ENCODE measurements at regions not wholly inside any gene's neighbourhood (a gene's known extent, or its start where the extent isn't known, plus 50 kb on each side); places are given as distances from the start of the nearest gene placed in this dataset.

DNA sequence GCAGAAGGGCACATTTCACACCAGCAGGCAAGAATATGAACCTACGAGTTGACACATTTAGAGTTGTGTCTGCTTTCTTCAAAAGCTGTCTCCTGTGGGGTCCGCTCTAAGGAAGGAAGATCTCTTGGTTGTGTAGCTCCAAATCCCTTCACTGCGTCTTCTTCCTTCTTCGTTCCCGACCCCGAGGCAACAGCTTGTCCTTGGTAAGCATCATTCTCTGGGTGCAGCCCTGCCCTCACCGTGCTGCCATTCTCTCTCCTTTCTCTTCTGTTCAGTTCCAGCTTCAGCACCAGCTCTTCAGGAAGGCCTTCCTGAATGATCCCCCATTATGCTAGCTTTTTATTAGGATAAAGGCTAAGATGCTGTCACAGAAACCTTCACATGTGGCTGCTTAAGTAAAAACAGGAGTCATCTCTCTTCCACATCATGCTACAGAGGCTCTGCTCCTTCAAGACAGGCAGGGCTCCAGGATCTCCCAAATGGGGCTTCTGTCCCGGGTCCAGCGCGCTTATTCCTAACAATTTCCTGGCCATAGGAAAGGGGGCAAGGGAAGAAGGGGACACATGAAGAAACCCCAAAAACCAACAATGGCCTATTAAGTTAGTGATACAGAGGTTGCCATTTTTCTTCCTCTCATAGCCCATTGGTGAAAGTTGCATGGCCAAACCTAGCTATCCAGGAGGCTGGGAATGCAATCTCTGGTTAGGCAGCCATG is 52.2 kb upstream of the SHH start:
- Histone ChIP-seq H3K27ac (ENCODE audit: low read length) (no peak overlapping the region), H3K4me3 (ENCODE audit: low read length) (no peak overlapping the region), H3K27me3 (ENCODE audit: control insufficient read depth, insufficient read depth, low read length) (peaks cover 5% of the 10 kb centered on the region), H3K4me1 (ENCODE audit: control insufficient read depth, insufficient read depth, low read length) (peaks cover 2% of the 10 kb centered on the region), H3K36me3 (ENCODE audit: control insufficient read depth, insufficient read depth, low read length) (no peaks in the 10 kb centered on the region), H3K9me3 (replicated peaks; ENCODE audit: control insufficient read depth, low read depth, low read length) (no peaks in the 10 kb centered on the region)
- no peak for DNase-seq
- WGBS (ENCODE audit: insufficient coverage): 85% methylated on average over 5 of the region's 10 CpGs

DNA sequence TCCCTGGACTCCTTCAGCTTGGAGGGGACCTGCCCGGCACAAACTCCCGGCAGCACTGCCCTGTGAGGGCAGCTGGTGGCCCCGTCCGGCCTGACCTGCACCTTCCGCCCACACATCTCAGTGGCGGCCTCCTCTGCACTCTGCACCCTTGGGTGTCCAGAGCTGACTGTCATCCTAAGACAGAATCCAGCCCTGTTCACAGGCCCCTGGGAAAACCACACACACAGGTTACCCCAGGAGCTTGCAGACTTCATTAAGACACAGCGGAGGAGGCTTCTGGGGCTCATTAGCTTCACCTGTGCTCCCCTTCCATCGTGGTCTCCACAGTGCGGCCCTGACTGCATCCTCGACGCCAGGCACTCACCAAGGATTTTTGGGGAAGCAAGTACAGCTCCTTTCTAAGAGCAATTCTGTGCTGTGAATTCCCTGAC is 51.5 kb upstream of the SHH start:
- Histone ChIP-seq H3K4me3 (ENCODE audit: low read length) (no peak overlapping the region), H3K27ac (ENCODE audit: low read length) (no peak overlapping the region), H3K4me1 (ENCODE audit: control insufficient read depth, insufficient read depth, low read length) (peaks cover 2% of the 10 kb centered on the region), H3K27me3 (ENCODE audit: control insufficient read depth, insufficient read depth, low read length) (peaks cover 3% of the 10 kb centered on the region), H3K9me3 (replicated peaks; ENCODE audit: control insufficient read depth, low read depth, low read length) (no peaks in the 10 kb centered on the region), H3K36me3 (ENCODE audit: control insufficient read depth, insufficient read depth, low read length) (no peaks in the 10 kb centered on the region)
- 83% methylated on average over 11 of the region's 11 CpGs for WGBS (ENCODE audit: insufficient coverage)
- no peak for DNase-seq

DNA sequence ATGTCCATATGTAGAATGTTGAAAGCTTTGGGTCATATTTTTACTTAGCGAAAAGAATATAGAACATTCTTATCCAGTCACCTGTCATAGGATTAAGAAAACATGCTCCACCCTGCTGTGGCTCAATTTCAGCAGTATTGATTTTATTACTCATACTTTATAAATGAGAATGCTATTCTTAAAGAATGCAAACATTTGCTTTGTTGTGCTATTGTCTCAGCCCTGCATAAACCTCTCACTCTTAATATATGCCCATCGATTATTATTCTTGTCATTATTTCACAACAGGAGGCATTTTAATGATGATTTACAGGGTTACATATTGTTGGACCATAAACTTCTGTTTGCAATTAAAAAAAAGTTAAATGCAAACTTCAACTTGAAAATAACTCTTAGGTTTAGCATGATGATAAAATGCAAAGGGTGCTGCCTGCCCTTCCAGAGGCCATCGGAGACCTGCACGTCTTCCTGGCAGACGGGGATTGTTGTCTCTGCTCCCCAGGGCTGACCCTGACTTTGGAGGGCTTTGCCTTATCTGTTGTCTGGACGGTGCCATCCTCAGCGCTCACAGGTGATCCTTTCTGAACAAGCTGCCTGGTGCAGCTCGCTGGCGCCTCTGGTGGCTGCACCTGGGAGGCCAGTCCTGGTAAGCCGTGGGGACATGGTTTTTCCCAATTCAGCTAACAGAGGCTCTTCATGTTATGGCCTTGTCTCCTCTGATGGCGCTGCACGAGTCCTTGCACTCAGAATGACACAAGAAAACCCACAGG is 50.0 kb upstream of the SHH start:
- WGBS (ENCODE audit: insufficient coverage): 72% methylated on average over 10 of the region's 12 CpGs
- Histone ChIP-seq H3K4me1 (ENCODE audit: control insufficient read depth, insufficient read depth, low read length) (peaks cover 2% of the 10 kb centered on the region), H3K27me3 (ENCODE audit: control insufficient read depth, insufficient read depth, low read length) (peaks cover 3% of the 10 kb centered on the region), H3K27ac (ENCODE audit: low read length) (no peak overlapping the region), H3K4me3 (ENCODE audit: low read length) (no peak overlapping the region), H3K9me3 (replicated peaks; ENCODE audit: control insufficient read depth, low read depth, low read length) (no peaks in the 10 kb centered on the region), H3K36me3 (ENCODE audit: control insufficient read depth, insufficient read depth, low read length) (no peaks in the 10 kb centered on the region)
- no peak for DNase-seq
